HFFc6 (cell line): ENCODE measurements at regions not wholly inside any gene's neighbourhood (a gene's known extent, or its start where the extent isn't known, plus 50 kb on each side); places are given as distances from the start of the nearest gene placed in this dataset.

ENCODE experiments used
- DNase-seq: peaks from one replicate; pipeline ENCODE4 v3.0.0-alpha.2; 2018
- H3K27ac Mint-ChIP-seq: 2 replicates; pipeline ENCODE4 v1.8.0; 2020; ENCODE audit warnings: mild to moderate bottlenecking, mixed read lengths
- H3K27me3 Mint-ChIP-seq: 2 replicates; pipeline ENCODE4 v1.8.0; 2021; ENCODE audit warnings: mild to moderate bottlenecking, moderate library complexity, mixed read lengths; ENCODE audit not compliant: insufficient read depth
- H3K36me3 Mint-ChIP-seq: 2 replicates; pipeline ENCODE4 v1.8.0; 2021; ENCODE audit warnings: low read depth, mixed read lengths
- H3K4me1 Mint-ChIP-seq: 2 replicates; pipeline ENCODE4 v1.8.0; 2020; ENCODE audit warnings: low read depth, mixed read lengths
- H3K4me3 Mint-ChIP-seq: 2 replicates; pipeline ENCODE4 v1.8.0; 2020; ENCODE audit warnings: mild to moderate bottlenecking, moderate library complexity, mixed read lengths
- H3K9me3 Mint-ChIP-seq: 2 replicates; pipeline ENCODE4 v1.8.0; 2020; ENCODE audit warnings: mild to moderate bottlenecking, mixed read lengths
- CTCF ChIP-seq: fragments of 200-600 bp; sonication (generic); IDR thresholded peaks from 2 replicates; pipeline ENCODE4 v1.5.0; 2021; ENCODE audit warnings: antibody characterized with exemption, mild to moderate bottlenecking

GRCh38 chr9:19732441-19732951, 56.3 kb downstream of the SLC24A2 start:
- DNase-seq = no peak
- H3K27me3 Mint-ChIP-seq = no peaks in the 10 kb centered on the region
- no peaks in the 10 kb centered on the region for H3K36me3 Mint-ChIP-seq
- TF ChIP-seq CTCF = no peak
- H3K4me3 Mint-ChIP-seq = no peak overlapping the region
- H3K27ac Mint-ChIP-seq = no peak overlapping the region
- H3K9me3 Mint-ChIP-seq = peaks cover 11% of the 10 kb centered on the region
- H3K4me1 Mint-ChIP-seq = no peaks in the 10 kb centered on the region

GRCh38 chr9:19728101-19728500, 60.7 kb downstream of the SLC24A2 start:
- H3K4me1 Mint-ChIP-seq = no peaks in the 10 kb centered on the region
- no peak overlapping the region for H3K27ac Mint-ChIP-seq
- no peaks in the 10 kb centered on the region for H3K36me3 Mint-ChIP-seq
- no peaks in the 10 kb centered on the region for H3K27me3 Mint-ChIP-seq
- no peak for TF ChIP-seq CTCF
- DNase-seq = no peak
- peaks cover 9% of the 10 kb centered on the region for H3K9me3 Mint-ChIP-seq
- H3K4me3 Mint-ChIP-seq = no peak overlapping the region

- H3K4me3 Mint-ChIP-seq = no peak overlapping the region
- H3K27me3 Mint-ChIP-seq = no peaks in the 10 kb centered on the region
- no peak overlapping the region for H3K27ac Mint-ChIP-seq
- H3K4me1 Mint-ChIP-seq = no peaks in the 10 kb centered on the region
- no peak for TF ChIP-seq CTCF
- no peak for DNase-seq
- peaks cover 9% of the 10 kb centered on the region for H3K9me3 Mint-ChIP-seq
- no peaks in the 10 kb centered on the region for H3K36me3 Mint-ChIP-seq
These were observed 62.9 kb downstream of the SLC24A2 start for GRCh38 chr9:19725970-19726369.

GRCh38 chr9:19720377-19720776, 68.5 kb downstream of the SLC24A2 start:
- no peak for TF ChIP-seq CTCF
- Mint-ChIP-seq H3K27ac (no peak overlapping the region), H3K9me3 (peaks cover 24% of the 10 kb centered on the region), H3K36me3 (no peaks in the 10 kb centered on the region), H3K27me3 (no peaks in the 10 kb centered on the region), H3K4me3 (no peak overlapping the region), H3K4me1 (no peaks in the 10 kb centered on the region)
- DNase-seq = peak; percentile 13

- no peaks in the 10 kb centered on the region for H3K4me1 Mint-ChIP-seq
- H3K9me3 Mint-ChIP-seq = peaks cover 23% of the 10 kb centered on the region
- H3K4me3 Mint-ChIP-seq = no peak overlapping the region
- H3K27me3 Mint-ChIP-seq = peaks cover 2% of the 10 kb centered on the region; the same call in 1 of the 2 replicates
- H3K27ac Mint-ChIP-seq = no peak overlapping the region
- no peak for DNase-seq
- no peak for TF ChIP-seq CTCF
- no peaks in the 10 kb centered on the region for H3K36me3 Mint-ChIP-seq
These were observed 85.1 kb downstream of the SLC24A2 start for GRCh38 chr9:19703702-19704101.

- Mint-ChIP-seq H3K4me1 (no peaks in the 10 kb centered on the region), H3K4me3 (no peak overlapping the region)
- no peak for TF ChIP-seq CTCF
These were observed 86.8 kb downstream of the SLC24A2 start for GRCh38 chr9:19701991-19702390.

More at GRCh38 chr9:19701991-19702390, 86.8 kb downstream of the SLC24A2 start:
- no peak for DNase-seq
- peaks cover 28% of the 10 kb centered on the region for H3K9me3 Mint-ChIP-seq
- peaks cover 2% of the 10 kb centered on the region; the same call in 1 of the 2 replicates for H3K27me3 Mint-ChIP-seq
- no peak overlapping the region for H3K27ac Mint-ChIP-seq
- H3K36me3 Mint-ChIP-seq = no peaks in the 10 kb centered on the region
